Femur (tissue), 1 donor: ENCODE measurements at regions not wholly inside any gene's neighbourhood (a gene's known extent, or its start where the extent isn't known, plus 50 kb on each side); places are given as distances from the start of the nearest gene placed in this dataset.
A peak's percentile ranks its signal among the peaks of the same experiment; 100 is the strongest.
"Not testable (repeated sequence)": the region's sequence is repeated elsewhere in the genome, so short reads cannot be mapped to it uniquely, and the experiment has no call there.

Experiments
- DNase-seq: peaks from one replicate; pipeline ENCODE4 v3.0.0-alpha.2; 2017

- no peak for DNase-seq
These were observed 185.4 kb upstream of the CSNK1A1L start for GRCh38 chr13:37290716-37291505.

- DNase-seq = no peak
These were observed 183.9 kb upstream of the CSNK1A1L start for GRCh38 chr13:37289212-37289935.

- DNase-seq = peak; percentile 45
These were observed 182.7 kb upstream of the CSNK1A1L start for GRCh38 chr13:37288057-37288720.

- DNase-seq = not testable (repeated sequence)
These were observed 174.8 kb upstream of the CSNK1A1L start for GRCh38 chr13:37280231-37280630.

GRCh38 chr13:37277435-37278144 lies 172.1 kb upstream of the CSNK1A1L start:
- DNase-seq = no peak

- no peak for DNase-seq
These were observed 171.5 kb upstream of the CSNK1A1L start for GRCh38 chr13:37277007-37277406.

- no peak for DNase-seq
These were observed 169.4 kb upstream of the CSNK1A1L start for GRCh38 chr13:37274569-37275497.

GRCh38 chr13:37273836-37274235 lies 168.4 kb upstream of the CSNK1A1L start:
- DNase-seq = no peak

- DNase-seq = no peak
These were observed 164.9 kb upstream of the CSNK1A1L start for GRCh38 chr13:37270226-37271001.

- DNase-seq = no peak
These were observed 158.4 kb upstream of the CSNK1A1L start for GRCh38 chr13:37263871-37264270.

GRCh38 chr13:37257706-37258105 lies 152.2 kb upstream of the CSNK1A1L start:
- DNase-seq = no peak

- no peak for DNase-seq
These were observed 151.6 kb upstream of the CSNK1A1L start for GRCh38 chr13:37257051-37257450.

GRCh38 chr13:37241786-37242185 lies 136.3 kb upstream of the CSNK1A1L start:
- no peak for DNase-seq

- no peak for DNase-seq
These were observed 124.9 kb upstream of the CSNK1A1L start for GRCh38 chr13:37230346-37230745.

GRCh38 chr13:37229931-37230330 lies 124.5 kb upstream of the CSNK1A1L start:
- DNase-seq = no peak

- DNase-seq = no peak
These were observed 121.5 kb upstream of the CSNK1A1L start for GRCh38 chr13:37226971-37227370.

- DNase-seq = no peak
These were observed 120.1 kb upstream of the CSNK1A1L start for GRCh38 chr13:37225414-37226070.

- peak; percentile 74 for DNase-seq
These were observed 110.9 kb upstream of the CSNK1A1L start for GRCh38 chr13:37216331-37216730.

GRCh38 chr13:37212826-37213225 lies 107.4 kb upstream of the CSNK1A1L start:
- DNase-seq = no peak

- DNase-seq = no peak
These were observed 106.0 kb upstream of the CSNK1A1L start for GRCh38 chr13:37211487-37211886.
